ENCODE measurements at regions not wholly inside any gene's neighbourhood (a gene's known extent, or its start where the extent isn't known, plus 50 kb on each side); places are given as distances from the start of the nearest gene placed in this dataset.

DNA sequence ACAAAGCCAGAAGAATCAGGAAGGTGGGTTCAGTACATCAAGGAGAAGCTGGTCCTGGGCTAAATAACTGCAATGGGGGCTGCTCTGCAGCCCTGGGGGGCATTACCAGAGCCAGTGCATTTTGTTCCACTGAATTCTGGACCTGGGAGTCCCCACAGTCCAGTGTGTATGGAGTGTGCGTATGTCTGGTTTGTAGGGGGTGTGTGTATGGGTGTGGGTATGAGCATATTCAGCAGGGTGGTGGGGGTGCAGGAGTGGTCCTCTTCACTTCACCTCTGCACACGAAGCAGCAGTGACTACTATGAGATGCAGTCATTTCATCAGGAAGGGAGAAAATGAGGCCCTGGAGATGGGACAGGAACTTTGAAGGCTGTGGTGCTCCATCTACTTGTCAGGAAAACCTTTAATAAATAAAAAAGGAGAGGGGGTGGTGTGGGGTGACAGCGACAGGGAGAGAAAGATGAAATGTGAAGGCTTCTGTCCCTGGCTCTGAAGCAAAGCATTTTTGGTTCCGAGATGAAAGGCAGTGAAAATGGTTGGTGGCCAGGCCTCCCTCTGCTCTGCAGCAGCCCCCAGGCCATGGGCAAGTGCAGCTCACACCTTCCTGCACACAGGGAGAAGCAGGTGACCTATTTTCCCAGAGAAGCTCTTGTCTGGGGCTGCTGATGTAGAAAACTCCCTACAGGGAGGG is 121.5 kb upstream of the CACHD1 start:
- TF ChIP-seq, protein P1, sequence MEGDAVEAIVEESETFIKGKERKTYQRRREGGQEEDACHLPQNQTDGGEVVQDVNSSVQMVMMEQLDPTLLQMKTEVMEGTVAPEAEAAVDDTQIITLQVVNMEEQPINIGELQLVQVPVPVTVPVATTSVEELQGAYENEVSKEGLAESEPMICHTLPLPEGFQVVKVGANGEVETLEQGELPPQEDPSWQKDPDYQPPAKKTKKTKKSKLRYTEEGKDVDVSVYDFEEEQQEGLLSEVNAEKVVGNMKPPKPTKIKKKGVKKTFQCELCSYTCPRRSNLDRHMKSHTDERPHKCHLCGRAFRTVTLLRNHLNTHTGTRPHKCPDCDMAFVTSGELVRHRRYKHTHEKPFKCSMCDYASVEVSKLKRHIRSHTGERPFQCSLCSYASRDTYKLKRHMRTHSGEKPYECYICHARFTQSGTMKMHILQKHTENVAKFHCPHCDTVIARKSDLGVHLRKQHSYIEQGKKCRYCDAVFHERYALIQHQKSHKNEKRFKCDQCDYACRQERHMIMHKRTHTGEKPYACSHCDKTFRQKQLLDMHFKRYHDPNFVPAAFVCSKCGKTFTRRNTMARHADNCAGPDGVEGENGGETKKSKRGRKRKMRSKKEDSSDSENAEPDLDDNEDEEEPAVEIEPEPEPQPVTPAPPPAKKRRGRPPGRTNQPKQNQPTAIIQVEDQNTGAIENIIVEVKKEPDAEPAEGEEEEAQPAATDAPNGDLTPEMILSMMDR (IDR thresholded peaks at IDR 0.05), result no peak
- no peak for TF ChIP-seq EZH2 (IDR thresholded peaks at IDR 0.05; ENCODE audit: borderline replicate concordance, insufficient read depth, low read depth, low read length, poor library complexity, severe bottlenecking)
